HG03280 (cell line): ENCODE measurements at regions not wholly inside any gene's neighbourhood (a gene's known extent, or its start where the extent isn't known, plus 50 kb on each side); places are given as distances from the start of the nearest gene placed in this dataset.
"Not testable (repeated sequence)": the region's sequence is repeated elsewhere in the genome, so short reads cannot be mapped to it uniquely, and the experiment has no call there.

Experiments
- ATAC-seq: cut with Tn5 transposase; IDR thresholded peaks from one replicate; pipeline ENCODE4 v1.9.1; 2021; ENCODE audit warnings: mild to moderate bottlenecking, moderate library complexity; ENCODE audit not compliant: unreplicated experiment

DNA sequence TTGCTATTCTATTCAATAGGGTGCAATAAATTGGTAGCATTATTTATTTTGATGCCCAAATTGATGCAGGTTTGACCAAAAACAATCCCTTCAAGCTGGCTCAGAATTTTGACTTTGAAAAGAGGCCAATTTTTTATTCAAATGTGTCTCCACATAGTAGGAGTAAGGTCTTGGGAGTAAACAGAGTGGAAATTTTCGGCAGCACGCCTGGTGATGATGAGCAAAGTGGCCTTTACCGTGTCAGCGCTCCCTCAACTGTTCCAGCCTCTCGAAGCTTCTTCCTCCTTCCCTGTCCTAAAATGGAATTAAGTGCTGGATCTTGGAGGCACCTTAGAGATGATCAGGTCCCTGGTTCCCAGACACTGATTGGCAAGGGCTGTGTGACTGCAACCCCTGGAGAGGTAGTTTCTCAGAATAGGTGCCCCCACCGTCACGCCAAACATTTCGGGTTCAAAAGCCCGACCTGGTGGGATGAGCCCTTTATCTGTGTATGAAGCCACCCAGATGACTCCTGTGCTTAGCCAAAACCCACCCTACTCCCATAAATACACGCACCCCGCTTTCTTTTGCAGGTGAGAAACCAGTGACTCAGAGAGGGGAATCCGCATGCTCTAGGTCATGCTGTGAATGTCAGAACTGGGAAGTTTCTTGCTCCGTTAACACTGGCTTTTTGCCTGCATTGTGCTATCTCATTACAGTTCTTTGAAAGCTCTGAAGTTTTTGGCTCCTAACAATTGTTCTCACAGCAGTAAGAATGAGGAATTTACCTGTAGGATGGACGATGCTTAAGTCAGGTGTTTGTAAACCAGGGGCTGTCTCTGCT is 89.1 kb downstream of the CRYGS start:
- no peak for ATAC-seq

DNA sequence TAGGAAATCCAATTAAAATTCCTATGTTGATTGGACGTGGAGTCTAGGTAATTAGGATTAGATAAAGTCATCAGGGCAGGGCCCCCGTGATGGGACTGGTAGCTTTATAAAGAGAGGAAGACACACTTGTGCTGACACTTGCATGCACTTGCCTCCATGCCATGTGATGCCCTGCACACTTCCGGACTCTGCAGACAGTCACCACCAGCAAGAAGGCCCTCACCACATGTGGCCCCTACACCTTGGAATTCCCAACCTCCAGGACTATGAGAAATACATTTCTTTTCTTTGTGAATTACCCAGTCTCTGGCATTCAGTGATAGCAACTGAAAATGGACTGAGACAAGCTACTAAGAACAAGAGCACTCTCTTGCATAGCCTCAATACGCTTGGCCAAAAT is 90.6 kb downstream of the CRYGS start:
- ATAC-seq = no peak

DNA sequence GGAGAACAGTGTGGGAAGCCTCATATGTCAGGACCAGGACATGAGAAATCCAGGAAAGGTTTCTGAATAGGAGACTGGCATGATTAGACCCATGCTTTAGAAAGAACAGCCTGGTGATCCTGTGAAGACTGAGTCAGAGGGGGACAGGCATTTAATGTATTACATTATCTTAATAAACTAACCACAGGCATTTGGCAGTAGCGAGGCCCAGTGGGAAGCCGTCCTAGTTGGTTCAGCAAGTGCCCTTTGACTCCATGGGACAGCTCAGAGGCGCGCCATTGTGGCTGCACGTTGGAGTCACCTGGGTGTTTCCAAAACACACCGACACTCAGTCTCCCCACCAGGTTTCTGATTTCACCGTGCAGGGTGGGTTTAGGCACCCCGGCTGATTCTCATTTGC is 90.5 kb upstream of the DGKG start:
- ATAC-seq = no peak

DNA sequence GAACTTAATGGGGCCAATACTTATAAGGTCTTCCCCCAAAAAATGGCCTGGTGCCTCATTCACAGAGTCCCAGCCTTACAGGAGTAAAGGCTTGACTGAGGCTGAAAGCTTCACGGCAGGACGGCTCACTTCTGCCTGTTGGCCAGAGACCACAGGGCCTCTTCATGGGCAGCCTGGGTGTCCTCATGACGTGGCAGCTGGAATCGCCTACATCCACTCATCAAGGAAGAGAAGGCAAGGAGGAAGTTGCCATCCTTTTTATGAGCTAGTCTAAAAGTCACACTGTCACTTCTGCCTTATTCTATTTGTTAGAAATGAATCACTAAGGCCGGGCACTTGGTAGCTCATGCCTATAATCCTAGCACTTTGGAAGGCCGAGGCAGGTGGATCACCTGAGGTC is 89.3 kb upstream of the DGKG start:
- no peak for ATAC-seq

DNA sequence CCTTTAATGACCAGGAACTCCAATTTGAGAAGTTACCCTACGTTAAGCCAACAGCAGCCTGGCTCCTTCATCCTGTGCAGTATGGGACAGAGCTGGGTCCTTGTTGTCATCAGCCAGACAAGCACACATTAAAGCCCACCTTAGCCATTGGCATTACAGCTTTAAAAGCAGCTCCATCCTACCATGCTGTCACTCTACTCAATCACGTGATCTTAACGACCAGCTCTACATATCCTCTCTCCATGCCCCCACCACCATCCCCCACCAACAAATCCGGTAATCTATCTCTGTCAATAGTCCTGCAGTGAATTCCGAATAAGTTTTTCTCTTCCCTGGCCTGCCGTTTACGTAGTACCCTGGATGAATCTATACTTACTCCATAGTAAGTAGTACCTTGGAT is 82.9 kb upstream of the DGKG start:
- no peak for ATAC-seq

DNA sequence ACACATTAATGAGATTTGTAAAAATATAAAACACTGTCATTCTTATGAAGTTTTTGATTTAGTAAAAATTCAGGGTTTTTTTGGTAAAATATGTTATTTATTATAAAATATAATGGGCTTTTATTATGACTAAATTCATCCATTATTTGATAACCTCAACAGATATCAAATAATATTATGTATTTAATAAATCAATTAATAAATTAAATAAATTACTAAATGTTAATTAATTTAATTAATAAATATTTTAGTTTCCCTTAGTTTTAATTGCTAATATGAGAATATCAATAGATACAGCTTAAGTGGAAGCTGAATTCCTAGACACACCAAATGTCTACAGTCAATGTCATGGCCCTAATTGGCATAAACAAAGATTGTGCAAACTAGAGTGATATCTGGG is 82.3 kb upstream of the DGKG start:
- ATAC-seq = no peak

DNA sequence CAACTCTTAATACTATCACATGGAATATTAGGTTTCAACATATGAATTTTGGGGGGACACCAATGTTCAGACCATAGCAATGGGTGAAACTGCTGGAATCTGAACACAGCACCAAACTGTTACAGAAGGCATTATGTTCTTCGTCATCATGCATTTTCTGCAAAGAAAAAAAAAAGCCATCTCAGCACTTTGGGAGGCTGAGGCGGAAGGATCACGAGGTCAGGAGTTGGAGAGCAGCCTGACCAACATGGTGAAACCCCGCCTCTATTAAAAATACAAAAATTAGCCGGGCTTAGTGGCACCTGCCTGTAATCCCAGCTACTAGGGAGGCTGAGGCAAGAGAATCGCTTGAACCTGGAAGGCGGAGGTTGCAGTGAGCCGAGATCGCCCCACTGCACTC is 80.9 kb upstream of the DGKG start:
- not testable (repeated sequence) for ATAC-seq

DNA sequence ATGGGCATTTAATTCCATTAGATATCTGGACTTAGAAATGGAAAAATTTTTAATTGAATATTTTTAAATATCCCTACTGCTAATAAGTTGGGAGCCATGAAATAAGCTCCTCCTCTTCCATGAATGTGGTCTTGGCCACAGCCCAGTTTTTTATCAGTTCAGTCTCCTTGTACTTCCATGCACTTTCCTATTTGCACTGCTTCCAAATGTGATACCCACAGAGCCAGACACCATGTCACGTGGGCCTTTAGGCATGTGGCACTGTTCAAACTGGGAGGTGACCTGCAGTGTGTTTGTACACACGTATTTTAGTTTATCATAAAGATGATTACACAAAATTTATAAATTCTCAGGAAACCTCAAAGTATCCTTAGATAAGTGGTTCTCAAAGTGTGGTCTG is 80.1 kb upstream of the DGKG start:
- ATAC-seq = no peak

DNA sequence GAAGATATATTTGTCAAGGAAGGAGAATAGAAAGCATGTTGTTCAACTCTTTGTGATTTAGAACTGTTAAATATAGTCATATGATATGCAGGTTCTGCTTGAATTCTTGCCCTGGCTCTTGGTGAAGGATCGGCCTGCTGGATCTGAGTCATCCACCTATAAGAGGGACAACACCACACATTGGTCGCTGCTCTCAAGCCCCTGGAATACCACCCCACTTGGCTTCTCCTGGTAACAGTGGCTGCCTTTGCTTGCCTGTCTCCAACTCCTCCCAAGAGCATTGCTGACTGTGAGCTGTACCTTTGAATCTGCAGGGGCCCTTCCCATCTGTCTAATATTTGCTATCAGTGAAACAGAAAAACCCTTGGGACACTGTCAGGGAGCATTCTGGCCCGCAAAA is 78.9 kb upstream of the DGKG start:
- ATAC-seq = no peak

DNA sequence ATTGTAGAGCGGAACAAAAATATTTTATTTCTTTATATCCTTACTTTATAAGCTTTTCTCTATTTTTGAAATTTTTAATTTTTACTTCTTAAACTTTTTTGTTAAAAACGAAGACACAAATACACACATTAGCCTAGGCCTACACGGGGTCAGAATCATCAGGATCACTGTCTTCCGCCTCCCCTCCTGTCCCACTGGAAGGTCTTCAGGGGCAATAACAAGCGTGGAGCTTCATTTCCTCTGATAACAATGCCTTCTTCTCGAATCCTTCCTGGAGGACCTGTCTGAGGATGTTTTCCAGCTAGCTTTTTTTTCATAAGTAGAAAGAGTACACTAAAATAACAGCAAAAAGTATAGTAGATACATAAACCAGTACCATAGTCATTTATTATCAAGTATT is 77.7 kb upstream of the DGKG start:
- no peak for ATAC-seq

DNA sequence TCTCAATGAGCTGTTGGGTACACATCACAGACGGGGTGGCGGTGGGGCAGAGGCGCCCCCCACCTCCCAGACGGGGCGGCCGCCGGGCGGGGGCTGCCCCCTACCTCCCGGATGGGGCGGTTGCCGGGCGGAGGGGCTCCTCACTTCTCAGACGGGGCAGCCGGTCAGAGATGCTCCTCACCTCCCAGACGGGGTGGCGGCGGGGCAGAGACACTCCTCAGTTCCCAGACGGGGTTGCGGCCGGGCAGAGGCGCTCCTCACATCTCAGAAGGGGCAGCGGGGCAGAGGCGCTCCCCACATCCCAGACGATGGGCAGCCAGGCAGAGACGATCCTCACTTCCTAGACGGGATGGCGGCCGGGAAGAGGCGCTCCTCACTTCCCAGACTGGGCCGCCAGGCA is 73.3 kb upstream of the DGKG start:
- not testable (repeated sequence) for ATAC-seq

DNA sequence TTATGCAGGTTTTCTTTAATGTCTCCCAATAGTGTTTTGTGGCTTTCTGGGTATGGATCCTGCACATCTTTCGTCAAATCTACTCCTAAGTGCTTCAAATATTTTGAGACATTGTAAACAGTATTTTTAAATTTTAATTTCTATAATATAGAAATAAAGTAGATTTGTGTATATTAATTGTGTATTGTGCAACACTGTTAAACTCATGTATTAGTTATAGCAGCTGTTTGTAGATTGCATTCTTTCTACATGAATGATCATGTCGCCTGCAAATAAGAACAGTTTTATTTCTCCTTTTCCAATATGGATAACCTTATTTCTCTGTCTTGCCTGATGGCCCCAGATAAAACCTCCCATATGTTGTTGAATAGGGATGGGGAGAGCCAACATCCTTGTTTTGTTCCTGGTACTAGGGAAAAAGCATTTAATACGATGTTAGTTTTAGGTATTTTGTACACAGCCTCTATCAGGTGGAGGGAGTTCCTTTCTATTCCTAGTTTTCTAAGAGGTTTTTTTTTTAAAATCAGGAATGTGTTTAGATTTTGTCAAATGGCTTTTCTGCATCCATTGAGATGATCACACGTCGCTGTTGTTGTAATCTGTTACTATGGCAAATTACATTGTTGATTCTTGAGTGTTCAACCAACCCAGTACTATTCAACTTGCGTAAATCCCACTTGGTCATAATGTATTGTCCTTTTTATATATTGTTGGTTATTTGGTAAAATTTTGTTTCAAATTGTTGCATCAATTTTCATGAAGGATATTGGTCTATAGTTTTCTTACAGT is 71.1 kb upstream of the DGKG start:
- ATAC-seq = no peak

DNA sequence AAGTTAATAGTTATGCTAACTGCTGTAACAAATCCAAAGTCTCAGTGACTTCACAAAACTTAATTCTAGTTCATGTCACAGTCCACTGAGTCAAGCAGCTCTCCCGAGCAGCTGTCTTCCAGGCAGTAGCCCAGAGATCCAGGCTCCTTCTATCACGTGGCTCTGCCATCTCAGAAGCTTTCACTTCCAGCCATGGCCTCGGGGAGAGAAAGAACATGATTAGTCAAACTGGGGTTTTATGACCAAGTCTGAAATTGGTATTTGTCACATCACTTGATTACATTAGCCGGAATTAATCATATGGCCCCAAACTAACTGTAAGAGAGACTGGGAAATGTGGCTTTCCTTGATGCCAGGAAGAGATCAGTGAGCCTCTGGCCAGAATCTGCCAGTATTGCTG is 70.2 kb upstream of the DGKG start:
- no peak for ATAC-seq

DNA sequence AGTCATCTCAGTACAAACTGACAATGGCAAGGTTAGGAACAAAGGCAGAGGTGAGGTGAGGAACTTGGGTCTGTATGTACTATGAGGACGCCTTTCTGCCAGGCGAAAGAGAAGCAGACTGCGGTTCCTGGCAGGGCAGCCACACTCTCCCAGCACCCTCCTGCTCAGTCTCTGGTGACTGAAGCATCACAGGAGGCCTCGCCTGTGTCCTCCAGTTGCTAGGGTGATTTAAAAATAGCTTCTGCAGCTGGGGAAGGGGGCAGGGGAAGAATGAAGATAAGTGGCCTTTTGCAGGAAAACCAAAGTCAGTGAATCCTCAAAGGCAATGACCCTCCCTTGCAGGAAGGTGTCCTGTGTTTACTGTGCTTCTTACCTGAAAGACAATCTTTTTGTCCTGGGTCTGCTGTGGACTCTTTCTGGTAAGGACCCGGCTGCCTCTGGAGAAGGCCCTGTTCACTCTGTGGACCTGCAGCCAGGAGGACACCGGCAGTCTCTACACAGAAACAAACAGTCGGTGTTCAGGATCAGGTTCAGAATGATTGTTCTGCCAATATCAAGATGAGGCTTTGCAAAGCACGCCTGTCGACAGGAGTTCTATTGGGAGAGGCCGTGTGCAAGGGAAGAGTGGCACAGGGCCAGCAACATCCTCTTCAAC is 65.7 kb upstream of the DGKG start:
- no peak for ATAC-seq

DNA sequence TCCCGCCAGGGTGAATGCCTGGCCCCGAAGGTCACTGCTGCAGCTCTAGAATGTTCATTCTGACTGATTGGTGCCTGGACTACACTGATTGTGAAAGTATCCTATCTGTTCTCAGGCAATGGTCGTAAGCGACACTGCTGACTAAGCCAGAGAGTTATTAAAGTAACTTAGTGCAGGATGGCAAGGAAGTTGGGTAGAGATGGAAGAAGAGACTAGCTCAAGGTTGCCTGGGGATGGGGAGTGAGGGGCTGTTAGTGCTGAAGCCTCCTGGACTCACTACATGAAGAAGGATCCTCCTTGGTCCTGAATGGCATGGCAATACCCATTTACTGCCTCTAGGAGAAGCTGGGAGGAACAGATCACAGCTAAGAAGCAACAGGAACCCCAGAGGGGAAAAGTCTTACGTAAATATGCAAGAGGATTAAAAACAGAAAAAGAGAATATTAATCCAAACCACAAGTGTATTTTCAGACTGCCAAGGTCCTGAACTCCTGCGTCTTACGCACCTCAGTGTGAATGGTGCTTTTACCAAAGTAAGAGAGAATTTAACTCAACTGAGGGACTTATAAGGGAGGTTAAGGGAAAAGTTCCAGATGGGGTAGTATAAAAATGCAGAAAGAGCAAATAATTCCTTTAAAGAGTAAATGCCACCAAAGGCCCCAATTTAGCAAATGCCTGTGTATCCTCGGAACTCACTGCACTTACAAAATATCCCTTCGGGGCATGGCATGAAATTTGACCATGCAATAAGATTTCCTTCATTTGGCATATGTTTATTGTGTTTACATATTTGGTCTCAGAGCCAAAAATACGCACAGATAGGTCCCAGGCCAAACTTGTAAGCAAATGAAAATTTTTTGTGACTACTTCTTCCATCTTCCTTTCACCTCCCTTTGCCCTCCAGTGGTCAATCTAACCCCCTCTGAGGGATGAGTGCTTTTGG is 64.0 kb upstream of the DGKG start:
- ATAC-seq = peak; percentile 47

DNA sequence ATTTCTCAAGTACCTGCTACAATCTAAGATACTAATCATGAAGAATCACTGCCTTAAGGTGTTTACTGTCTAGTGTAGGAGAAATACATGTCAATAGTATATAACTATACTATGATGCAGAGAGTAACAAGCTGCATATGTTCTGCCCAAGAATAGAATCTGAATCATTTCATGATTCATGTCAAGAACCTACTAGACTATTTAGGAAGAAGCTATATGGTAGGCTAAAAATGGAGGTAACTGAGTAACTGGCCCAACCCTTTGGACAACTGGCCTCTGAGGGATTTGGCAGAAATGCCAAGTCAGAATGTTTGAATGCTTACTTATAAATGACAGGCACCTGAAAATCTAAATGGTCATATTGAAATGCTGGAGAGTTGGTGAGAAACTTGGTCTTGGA is 59.9 kb upstream of the DGKG start:
- ATAC-seq = no peak

DNA sequence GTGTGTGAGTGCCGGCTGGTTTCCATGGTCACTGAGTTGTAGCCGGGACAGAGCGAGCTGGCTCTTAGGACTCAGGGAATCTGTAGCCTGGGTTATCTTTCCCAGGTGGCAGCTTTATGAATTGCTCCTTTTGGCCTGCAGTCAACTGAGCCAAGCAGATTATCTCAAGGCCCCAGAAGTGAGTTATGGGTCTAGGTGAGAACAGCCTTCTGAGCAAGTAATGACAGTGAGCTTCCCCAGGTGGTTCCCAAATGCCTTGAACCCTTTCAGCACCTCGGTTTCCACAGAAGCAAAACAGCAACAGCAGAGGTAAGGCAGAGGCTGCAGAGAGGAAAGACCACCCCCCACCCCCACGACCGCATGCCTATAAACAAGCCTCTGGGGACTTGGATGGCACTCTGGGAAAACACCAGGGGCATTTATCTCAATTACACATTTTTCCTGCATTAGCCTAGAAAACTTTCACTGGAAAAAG is 56.7 kb upstream of the DGKG start:
- ATAC-seq = no peak

DNA sequence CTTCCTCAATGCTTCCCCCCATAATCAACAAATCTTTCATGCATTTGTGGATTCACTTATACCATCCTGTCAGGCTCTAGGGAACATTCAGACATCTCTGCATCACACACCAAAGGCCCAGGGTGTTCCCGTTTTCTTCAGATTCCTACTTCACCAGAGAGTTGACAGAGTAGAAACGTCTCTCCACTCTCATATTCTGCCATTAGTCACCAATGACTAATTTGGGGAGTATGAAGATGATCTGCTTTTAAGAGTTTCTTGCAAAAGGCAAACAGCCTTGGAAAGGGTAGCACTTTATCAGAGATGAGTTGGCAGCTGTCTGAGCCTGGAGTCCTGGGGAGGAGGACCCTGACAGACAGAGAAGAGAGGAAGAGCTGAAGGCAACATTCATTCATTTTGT is 55.8 kb upstream of the DGKG start:
- ATAC-seq = no peak

DNA sequence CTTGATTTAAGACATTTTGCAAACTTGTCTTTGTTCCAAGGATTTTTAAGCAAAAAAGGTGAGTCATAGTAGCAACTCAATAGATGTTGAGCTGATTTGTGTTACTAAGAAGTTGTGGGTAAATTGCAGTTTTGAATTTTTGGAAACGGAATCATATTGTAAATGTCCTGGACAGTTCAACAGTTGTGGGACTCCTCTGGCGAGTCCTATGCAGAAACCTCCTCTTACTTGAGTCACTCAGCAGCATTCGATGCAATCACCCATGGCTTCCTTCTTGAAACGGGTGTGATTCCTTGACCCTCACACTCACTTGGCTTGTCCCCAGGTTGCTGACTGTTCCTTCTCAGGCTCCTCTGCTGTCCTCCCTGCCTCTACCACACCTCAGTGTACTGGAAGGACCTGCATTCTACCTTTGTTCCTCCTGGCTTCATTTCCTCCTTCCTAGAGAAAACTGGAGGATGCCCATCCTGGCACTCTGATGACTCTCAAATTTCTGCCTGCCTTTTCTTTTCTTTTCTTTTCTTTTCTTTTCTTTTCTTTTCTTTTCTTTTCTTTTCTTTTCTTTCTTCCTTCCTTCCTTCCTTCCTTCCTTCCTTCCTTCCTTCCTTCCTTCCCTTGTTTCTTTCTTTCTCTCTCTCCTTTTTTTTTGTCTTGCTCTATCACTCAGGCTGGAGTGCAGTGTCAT is 52.8 kb upstream of the DGKG start:
- ATAC-seq = no peak
